ENCODE measurements at regions not wholly inside any gene's neighbourhood (a gene's known extent, or its start where the extent isn't known, plus 50 kb on each side); places are given as distances from the start of the nearest gene placed in this dataset.

DNA sequence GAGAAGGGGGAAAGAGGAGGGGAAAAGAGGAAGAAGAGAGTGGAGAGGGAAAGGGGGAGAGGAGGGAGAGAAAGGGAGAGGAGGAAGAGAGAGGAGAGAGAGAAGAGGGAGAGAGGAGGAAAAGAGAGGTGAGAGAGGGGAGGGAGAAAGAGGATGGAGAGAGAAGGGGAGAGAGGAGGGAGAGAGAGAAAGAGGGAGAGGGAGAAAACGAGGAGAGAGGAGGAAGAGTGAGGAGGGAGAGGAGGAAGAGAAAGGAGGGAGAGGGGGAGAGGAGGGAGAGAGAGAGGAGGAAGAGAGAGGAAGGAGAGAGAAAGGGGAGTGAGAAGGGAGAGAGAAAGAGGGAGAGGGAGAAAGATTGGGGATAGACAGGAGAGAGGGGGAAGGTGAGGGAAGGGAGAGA is 197.6 kb upstream of the FOXK1 start:
- TF ChIP-seq POLR2AphosphoS5 (IDR thresholded peaks at IDR 0.05; ENCODE audit: borderline replicate concordance, low read depth, low read length), result no peak
- TF ChIP-seq EZH2 (IDR thresholded peaks at IDR 0.05), result no peak
- no peak for TF ChIP-seq FOXP2 (optimal IDR thresholded peaks at IDR 0.05; ENCODE audit: control extremely low read depth, extremely low read length, insufficient read depth)

All from SK-N-MC (cell line).